Pancreas (tissue), 10 donors: ENCODE measurements at regions not wholly inside any gene's neighbourhood (a gene's known extent, or its start where the extent isn't known, plus 50 kb on each side); places are given as distances from the start of the nearest gene placed in this dataset.

Experiments used
- ATAC-seq, 4 donors: fragments of 200-7000 bp; cut with Tn5 transposase; one replicate each; pipeline versions ENCODE4 v1.8.0 to v1.9.1; 2020; ENCODE audit warnings: mild to moderate bottlenecking in 4 of 4, moderate library complexity in 4 of 4
- DNase-seq, 6 donors: peaks; one replicate each; pipeline ENCODE4 v3.0.0-alpha.2; 2020
- FAIRE-seq: peaks from 2 replicates; lab custom pipeline; 2012; peaks lifted over from hg19 to GRCh38; lab: Jason Lieb, UNC
- H3K27ac ChIP-seq, 4 donors: fragments of 200-600 bp; sonication (generic); 1 replicate in 3 of 4; 2 replicates in 1 of 4; pipeline versions ENCODE4 v1.5.0 to v1.8.0; 2020
- H3K27me3 ChIP-seq, 4 donors: fragments of 200-600 bp; one replicate each; pipeline ENCODE4 v1.8.0; 2021
- H3K36me3 ChIP-seq, 3 donors: fragments of 200-600 bp; sonication (generic) in 1 of 3; one replicate each; pipeline versions ENCODE4 v1.5.0 to v1.8.0; 2020 to 2021
- H3K4me1 ChIP-seq, 3 donors: fragments of 200-600 bp; one replicate each; pipeline ENCODE4 v1.8.0; 2021
- H3K4me3 ChIP-seq, 4 donors: fragments of 200-600 bp; sonication (generic) in 2 of 4; one replicate each; pipeline versions ENCODE4 v1.5.0 to v1.8.0; 2020 to 2021
- H3K9me3 ChIP-seq, 4 donors: fragments of 200-600 bp; one replicate each; pipeline ENCODE4 v1.8.0; 2021
- CTCF ChIP-seq, 4 donors: fragments of 200-600 bp; sonication (generic) in 3 of 4; IDR thresholded peaks; one replicate each; pipeline versions ENCODE4 v1.5.0 to v1.8.0; 2021; ENCODE audit warnings: antibody characterized with exemption in 4 of 4
- WGBS, 2 donors: extraction: QIAGEN DNeasy Blood & Tissue Kit; methylation state at CpG; one replicate each; pipeline ENCODE4 v1.1.7; 2013; 5-methylcytosine and 5-hydroxymethylcytosine counted together
- intact Hi-C, 3 donors: fragments of 100-400 bp; cut with DNase I; formaldehyde crosslinking; loops; one replicate each; pipeline versions ENCODE4 v1.11.1 to v1.14.2; 2022
- donor health status: healthy with polysubstance abuse.
- donor health status: DM: no; HTN: no; CAD: no; lungs with moderate emphysema.
- donor health status: DM: no; HTN: no; CAD: no.
- donor health status: control.
- donor health status: control.
- donor health status: Bipolar disorder and iron deficiency.
- donor health status: DM: yes; HTN: yes; CAD: no.
- donor health status: DM: no; HTN: no; CAD: no.
- donor health status: DM: no; HTN: no; CAD: no.
- donor health status: DM: yes; HTN: yes; CAD: no.

- ATAC-seq, result no peak
- TF ChIP-seq CTCF (IDR thresholded peaks at IDR 0.05), result no peak
- Histone ChIP-seq H3K36me3 (no peaks in the 10 kb centered on the region), H3K27ac (no peak overlapping the region), H3K27me3 (peaks cover 0 to 4% (median 0%) of the 10 kb centered on the region in 4 donors), H3K4me1 (no peaks in the 10 kb centered on the region), H3K9me3 (no peaks in the 10 kb centered on the region), H3K4me3 (no peak overlapping the region)
- peak in 1 of 6 donors; percentile 27 for DNase-seq
- no peak for FAIRE-seq
- intact Hi-C loops, result no loop called here
- WGBS, 2 donors, result 17 to 20% methylated on average over 9 of the region's 9 CpGs
Measured at GRCh38 chr16:26992666-26993349, 73.9 kb upstream of the C16orf82 start.

GRCh38 chr16:26993511-26993910, 73.2 kb upstream of the C16orf82 start:
- Histone ChIP-seq H3K27me3 (peaks cover 0 to 4% (median 0%) of the 10 kb centered on the region in 4 donors), H3K9me3 (no peaks in the 10 kb centered on the region), H3K4me3 (no peak overlapping the region), H3K36me3 (no peaks in the 10 kb centered on the region), H3K4me1 (no peaks in the 10 kb centered on the region), H3K27ac (no peak overlapping the region)
- 51 to 63% methylated on average over 10 of the region's 10 CpGs for WGBS, 2 donors
- intact Hi-C loops, result no loop called here
- FAIRE-seq (no peak), DNase-seq (no peak), ATAC-seq (no peak)
- no peak for TF ChIP-seq CTCF (IDR thresholded peaks at IDR 0.05)

GRCh38 chr16:26993963-26994362, 72.8 kb upstream of the C16orf82 start:
- no peak for ATAC-seq
- no peak for DNase-seq
- no peak for TF ChIP-seq CTCF (IDR thresholded peaks at IDR 0.05)

GRCh38 chr16:26995522-26995921, 71.2 kb upstream of the C16orf82 start:
- FAIRE-seq, result no peak
- Histone ChIP-seq H3K9me3 (no peaks in the 10 kb centered on the region), H3K36me3 (no peaks in the 10 kb centered on the region), H3K27ac (no peak overlapping the region), H3K4me3 (no peak overlapping the region), H3K4me1 (no peaks in the 10 kb centered on the region), H3K27me3 (peaks cover 0 to 4% (median 0%) of the 10 kb centered on the region in 4 donors)
- intact Hi-C loops, result no loop called here
- WGBS, 2 donors, result 48 to 56% methylated on average over 4 of the region's 4 CpGs
- no peak for ATAC-seq
- no peak for DNase-seq
- no peak for TF ChIP-seq CTCF (IDR thresholded peaks at IDR 0.05)

More at GRCh38 chr16:26993963-26994362, 72.8 kb upstream of the C16orf82 start:
- Histone ChIP-seq H3K36me3 (no peaks in the 10 kb centered on the region), H3K4me1 (no peaks in the 10 kb centered on the region), H3K4me3 (no peak overlapping the region), H3K27me3 (peaks cover 0 to 4% (median 0%) of the 10 kb centered on the region in 4 donors), H3K9me3 (no peaks in the 10 kb centered on the region), H3K27ac (no peak overlapping the region)
- intact Hi-C loops, result no loop called here
- 39 to 53% methylated on average over 5 of the region's 5 CpGs for WGBS, 2 donors
- no peak for FAIRE-seq

GRCh38 chr16:27005386-27005785, 61.3 kb upstream of the C16orf82 start:
- Histone ChIP-seq H3K27ac (no peak overlapping the region), H3K36me3 (no peaks in the 10 kb centered on the region), H3K27me3 (peaks cover 0 to 9% (median 2%) of the 10 kb centered on the region in 4 donors), H3K4me3 (no peak overlapping the region), H3K4me1 (no peaks in the 10 kb centered on the region), H3K9me3 (no peaks in the 10 kb centered on the region)
- DNase-seq (no peak), FAIRE-seq (no peak), ATAC-seq (no peak)
- intact Hi-C loops, result no loop called here
- TF ChIP-seq CTCF (IDR thresholded peaks at IDR 0.05), result no peak
